BLaER1 treated with 17β-estradiol and CSF1 and Interleukin-3, amounts not matched to agents 10 nM and 100 nM (cell line): ENCODE measurements at regions not wholly inside any gene's neighbourhood (a gene's known extent, or its start where the extent isn't known, plus 50 kb on each side); places are given as distances from the start of the nearest gene placed in this dataset.

ENCODE experiments used
- H3K27ac ChIP-seq, 11 experiments: shearing (Covaris generic); formaldehyde crosslinking; 2 replicates each; pipeline ENCODE4 v1.8.1; 2022
- H3K27me3 ChIP-seq, 11 experiments: shearing (Covaris generic); formaldehyde crosslinking; 2 replicates each; pipeline ENCODE4 v1.8.1; 2022
- H3K36me3 ChIP-seq, 11 experiments: shearing (Covaris generic); formaldehyde crosslinking; 2 replicates each; pipeline ENCODE4 v1.8.1; 2022
- H3K4me1 ChIP-seq, 10 experiments: shearing (Covaris generic); formaldehyde crosslinking; 2 replicates each; pipeline ENCODE4 v1.8.1; 2022
- H3K4me2 ChIP-seq, 11 experiments: shearing (Covaris generic); formaldehyde crosslinking; 2 replicates each; pipeline ENCODE4 v1.8.1; 2022
- H3K4me3 ChIP-seq, 10 experiments: shearing (Covaris generic); formaldehyde crosslinking; 2 replicates each; pipeline ENCODE4 v1.8.1; 2022
- H3K9ac ChIP-seq, 11 experiments: shearing (Covaris generic); formaldehyde crosslinking; 2 replicates each; pipeline ENCODE4 v1.8.1; 2022
- H3K9me3 ChIP-seq, 11 experiments: shearing (Covaris generic); formaldehyde crosslinking; replicated peaks in 1 of 11; 2 replicates each; pipeline ENCODE4 v1.8.1; 2022
- H4K20me1 ChIP-seq, 11 experiments: shearing (Covaris generic); formaldehyde crosslinking; 2 replicates each; pipeline ENCODE4 v1.8.1; 2022
- Cebpa-rat ChIP-seq, 11 experiments: shearing (Covaris generic); IDR thresholded peaks; 2 replicates each; pipeline ENCODE4 v1.8.1; 2022

- TF ChIP-seq Cebpa-rat (IDR thresholded peaks at IDR 0.05) = no peak
- no peaks in the 10 kb centered on the region for H3K4me1 ChIP-seq
- H3K9ac ChIP-seq = no peak overlapping the region
- H3K4me3 ChIP-seq = no peak overlapping the region
- H3K27me3 ChIP-seq = no peaks in the 10 kb centered on the region
- no peaks in the 10 kb centered on the region for H4K20me1 ChIP-seq
- no peaks in the 10 kb centered on the region for H3K36me3 ChIP-seq
- no peak overlapping the region for H3K4me2 ChIP-seq
- no peaks in the 10 kb centered on the region for H3K9me3 ChIP-seq
- H3K27ac ChIP-seq = no peak overlapping the region
These were observed 65.9 kb upstream of the TMEM108 start for GRCh38 chr3:132972333-132972732.

DNA sequence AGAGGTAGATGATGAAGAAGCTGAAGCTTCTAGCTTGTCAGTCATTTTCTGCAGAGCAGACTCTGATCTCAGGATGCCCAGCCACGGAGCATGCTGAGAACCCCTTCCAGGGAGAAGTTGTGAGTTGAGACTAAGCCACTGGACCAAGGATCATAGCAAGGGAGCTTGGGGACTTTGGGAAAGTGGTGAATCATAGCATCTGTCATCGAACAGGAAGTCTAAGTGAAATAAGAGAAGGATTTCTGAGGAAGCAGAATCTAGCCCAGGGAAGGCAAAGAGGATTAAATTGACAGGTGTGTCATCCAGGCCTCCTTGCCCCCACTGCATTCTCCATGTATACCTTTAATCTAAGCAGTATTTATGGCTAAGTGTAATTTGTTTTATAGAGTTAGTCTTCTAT lies 71.8 kb upstream of the TMEM108 start:
- Histone ChIP-seq H3K36me3 (no peaks in the 10 kb centered on the region), H3K4me1 (peaks cover 9 to 22% (median 19%) of the 10 kb centered on the region in 10 experiments), H3K27ac (no peak overlapping the region), H3K4me2 (no peak overlapping the region), H3K9me3 (no peaks in the 10 kb centered on the region), H3K4me3 (no peak overlapping the region), H4K20me1 (no peaks in the 10 kb centered on the region), H3K27me3 (no peaks in the 10 kb centered on the region), H3K9ac (no peak overlapping the region)
- no peak for TF ChIP-seq Cebpa-rat (IDR thresholded peaks at IDR 0.05)

DNA sequence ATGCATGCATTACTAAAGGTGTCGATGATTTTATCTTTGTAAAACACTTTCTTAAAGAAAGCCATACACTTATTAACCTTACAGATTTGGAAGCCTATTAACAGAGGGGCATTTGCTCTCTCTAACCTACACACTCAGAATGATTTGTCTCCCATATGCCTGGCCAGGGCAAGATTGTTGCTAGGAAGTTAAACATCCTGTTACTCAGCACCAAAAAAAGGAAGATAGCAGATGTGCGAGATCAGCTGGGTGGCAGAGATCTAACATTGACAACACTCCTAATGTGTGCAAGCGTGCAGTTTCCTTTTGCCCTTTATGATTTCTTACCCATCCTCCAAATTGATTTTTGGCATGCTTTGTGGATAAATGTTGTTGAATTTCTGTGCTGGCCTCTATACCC lies 73.9 kb upstream of the TMEM108 start:
- Histone ChIP-seq H4K20me1 (no peaks in the 10 kb centered on the region), H3K9ac (no peak overlapping the region), H3K4me1 (peaks cover 9 to 22% (median 19%) of the 10 kb centered on the region in 10 experiments), H3K36me3 (no peaks in the 10 kb centered on the region), H3K4me2 (peak overlapping the region; percentile 2 to 56 (median 24); a peak in 17 of 22 replicates), H3K27me3 (no peaks in the 10 kb centered on the region), H3K9me3 (no peaks in the 10 kb centered on the region), H3K4me3 (no peak overlapping the region), H3K27ac (peak overlapping the region in 1 of 11 experiments; percentile 5; a peak in 1 of 22 replicates)
- TF ChIP-seq Cebpa-rat (IDR thresholded peaks at IDR 0.05) = no peak

- Histone ChIP-seq H3K4me1 (peaks cover 9 to 22% (median 19%) of the 10 kb centered on the region in 10 experiments), H4K20me1 (no peaks in the 10 kb centered on the region), H3K4me3 (no peak overlapping the region), H3K4me2 (peak overlapping the region in 10 of 11 experiments; percentile 2 to 56 (median 22); a peak in 13 of 22 replicates), H3K9ac (no peak overlapping the region), H3K36me3 (no peaks in the 10 kb centered on the region), H3K9me3 (no peaks in the 10 kb centered on the region), H3K27me3 (no peaks in the 10 kb centered on the region), H3K27ac (peak overlapping the region in 1 of 11 experiments; percentile 5; a peak in 1 of 22 replicates)
- TF ChIP-seq Cebpa-rat (IDR thresholded peaks at IDR 0.05) = no peak
These were observed 74.4 kb upstream of the TMEM108 start for GRCh38 chr3:132963786-132964185.

DNA sequence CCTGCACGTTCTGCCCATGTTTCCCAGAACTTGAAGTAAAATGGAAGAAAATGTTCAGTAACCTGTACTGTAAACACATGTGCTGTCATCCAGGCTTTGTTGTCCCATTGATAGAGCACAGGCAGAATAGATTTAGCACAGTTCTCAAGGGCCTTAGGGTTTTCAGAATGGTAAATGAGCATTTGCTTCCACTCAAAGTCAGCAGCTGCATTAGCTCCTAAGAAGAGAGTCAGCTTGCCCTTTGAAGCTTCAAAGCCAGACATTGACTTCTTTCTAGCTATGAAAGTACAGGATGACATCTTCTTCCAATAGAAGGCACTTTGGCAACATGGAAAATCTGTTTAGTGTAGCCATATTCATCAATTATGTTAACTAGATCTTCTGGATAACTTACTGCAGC lies 76.2 kb upstream of the TMEM108 start:
- TF ChIP-seq Cebpa-rat (IDR thresholded peaks at IDR 0.05) = no peak
- Histone ChIP-seq H3K9me3 (no peaks in the 10 kb centered on the region), H4K20me1 (no peaks in the 10 kb centered on the region), H3K4me2 (no peak overlapping the region), H3K4me1 (peaks cover 9 to 22% (median 19%) of the 10 kb centered on the region in 10 experiments), H3K36me3 (no peaks in the 10 kb centered on the region), H3K27ac (no peak overlapping the region), H3K27me3 (no peaks in the 10 kb centered on the region), H3K9ac (no peak overlapping the region), H3K4me3 (no peak overlapping the region)

DNA sequence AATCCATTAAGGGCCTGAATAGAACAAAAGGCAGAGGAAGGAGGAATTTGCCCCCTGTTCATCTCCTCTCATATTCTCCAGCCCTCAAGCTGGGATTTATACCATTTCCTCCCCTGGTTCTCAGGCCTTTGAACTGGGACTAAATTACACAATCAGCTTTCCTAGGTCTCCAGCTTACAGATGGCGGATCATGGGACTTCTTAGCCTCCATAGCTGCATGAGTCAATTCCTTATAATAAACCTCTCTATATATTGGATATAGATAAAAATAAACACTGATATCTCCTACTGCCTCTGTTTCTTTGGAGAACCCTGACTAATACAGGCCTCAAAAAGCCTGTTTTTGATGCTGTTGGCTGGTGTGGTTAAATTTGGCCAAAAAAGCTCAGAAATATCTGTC lies 84.5 kb upstream of the TMEM108 start:
- TF ChIP-seq Cebpa-rat (IDR thresholded peaks at IDR 0.05) = no peak
- no peak overlapping the region for H3K4me2 ChIP-seq
- H4K20me1 ChIP-seq = no peaks in the 10 kb centered on the region
- H3K27ac ChIP-seq = no peak overlapping the region
- H3K9me3 ChIP-seq = peaks cover 0 to 7% (median 0%) of the 10 kb centered on the region in 11 experiments; a peak in 3 of 22 replicates
- no peaks in the 10 kb centered on the region for H3K36me3 ChIP-seq
- no peaks in the 10 kb centered on the region for H3K4me1 ChIP-seq
- no peak overlapping the region for H3K9ac ChIP-seq
- no peak overlapping the region for H3K4me3 ChIP-seq
- H3K27me3 ChIP-seq = no peaks in the 10 kb centered on the region

GRCh38 chr3:132927896-132928295 lies 110.3 kb upstream of the TMEM108 start:
- Histone ChIP-seq H3K27me3 (no peaks in the 10 kb centered on the region), H3K9me3 (peaks cover 0 to 5% (median 0%) of the 10 kb centered on the region in 11 experiments; a peak in 1 of 22 replicates), H3K4me1 (no peaks in the 10 kb centered on the region), H4K20me1 (no peaks in the 10 kb centered on the region), H3K9ac (no peak overlapping the region), H3K27ac (no peak overlapping the region), H3K36me3 (no peaks in the 10 kb centered on the region), H3K4me2 (no peak overlapping the region), H3K4me3 (no peak overlapping the region)
- TF ChIP-seq Cebpa-rat (IDR thresholded peaks at IDR 0.05) = no peak

DNA sequence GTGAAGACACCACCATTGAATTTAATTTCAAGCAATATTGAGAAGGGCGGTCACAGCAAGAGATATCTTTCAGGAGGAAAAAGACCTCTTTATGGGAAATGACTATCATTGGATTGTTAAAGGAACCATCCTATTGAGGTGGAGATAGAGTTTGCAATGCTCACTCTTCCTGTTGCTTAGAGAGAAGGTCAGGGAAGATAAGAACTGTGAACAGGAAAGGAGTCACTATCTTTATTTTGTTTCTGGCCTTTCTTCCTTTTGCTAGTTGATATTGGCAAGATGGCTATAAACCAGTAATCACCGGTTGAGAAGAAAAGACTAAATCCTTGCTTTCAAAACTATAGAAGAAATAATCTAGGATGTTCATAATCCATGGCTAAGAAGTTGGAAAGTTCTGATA lies 112.1 kb upstream of the TMEM108 start:
- Histone ChIP-seq H3K27ac (no peak overlapping the region), H4K20me1 (no peaks in the 10 kb centered on the region), H3K36me3 (no peaks in the 10 kb centered on the region), H3K27me3 (no peaks in the 10 kb centered on the region), H3K4me2 (no peak overlapping the region), H3K4me3 (no peak overlapping the region), H3K9ac (no peak overlapping the region), H3K9me3 (no peaks in the 10 kb centered on the region), H3K4me1 (no peaks in the 10 kb centered on the region)
- no peak for TF ChIP-seq Cebpa-rat (IDR thresholded peaks at IDR 0.05)

DNA sequence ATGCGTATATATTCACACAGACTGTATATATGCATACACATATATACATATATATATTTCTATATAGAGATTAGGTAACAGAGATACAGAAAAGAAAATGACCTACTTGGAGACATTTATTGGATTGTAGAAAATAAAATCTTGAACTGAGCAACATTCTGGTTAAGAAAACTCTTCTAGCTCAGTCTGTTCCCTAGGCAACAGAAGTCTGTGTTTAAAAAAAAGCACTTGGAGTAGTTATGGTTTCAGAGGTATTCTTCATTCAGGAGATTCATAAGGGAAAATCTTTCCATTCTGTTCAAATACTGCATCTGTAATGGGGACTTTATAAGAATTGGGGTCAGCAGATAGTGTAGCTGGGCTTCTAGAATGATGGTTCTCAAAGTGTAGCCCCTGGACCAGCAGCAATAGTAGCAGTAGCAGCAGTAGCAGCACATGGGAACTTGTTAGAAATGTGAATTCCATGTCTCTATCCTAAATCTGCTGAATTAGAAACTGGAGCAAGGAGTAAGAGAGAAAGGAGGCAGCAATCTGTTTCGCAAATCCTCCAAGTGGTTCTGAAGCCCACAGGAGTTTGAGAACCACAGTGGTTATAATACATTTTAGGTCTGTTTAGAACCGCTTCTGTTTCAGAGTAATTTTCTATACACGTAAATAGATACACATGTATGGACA lies 112.8 kb upstream of the TMEM108 start:
- Histone ChIP-seq H3K4me1 (no peaks in the 10 kb centered on the region), H3K36me3 (no peaks in the 10 kb centered on the region), H3K9ac (no peak overlapping the region), H3K27ac (no peak overlapping the region), H3K27me3 (no peaks in the 10 kb centered on the region), H3K9me3 (no peaks in the 10 kb centered on the region), H3K4me2 (no peak overlapping the region), H4K20me1 (no peaks in the 10 kb centered on the region), H3K4me3 (no peak overlapping the region)
- no peak for TF ChIP-seq Cebpa-rat (IDR thresholded peaks at IDR 0.05)

DNA sequence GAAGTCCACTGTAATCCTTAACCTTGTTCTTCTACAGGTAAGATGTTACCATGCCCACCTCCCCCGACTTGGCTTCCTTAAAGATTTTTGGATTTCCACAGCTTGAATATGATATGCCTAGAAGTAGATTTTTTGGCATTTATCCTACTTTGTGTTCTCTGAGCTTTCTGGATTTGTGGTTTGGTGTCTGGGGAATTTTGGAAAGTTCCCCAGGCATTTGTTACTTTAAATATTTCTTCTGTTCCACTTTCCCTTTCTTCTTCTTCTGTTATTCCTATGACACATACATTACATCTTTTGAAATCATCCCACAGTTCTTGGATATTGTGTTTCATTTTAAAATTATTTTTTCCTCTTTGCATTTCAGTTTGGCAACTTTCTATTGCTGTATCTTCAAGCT lies 122.1 kb upstream of the TMEM108 start:
- Histone ChIP-seq H3K27ac (no peak overlapping the region), H4K20me1 (no peaks in the 10 kb centered on the region), H3K4me3 (no peak overlapping the region), H3K27me3 (no peaks in the 10 kb centered on the region), H3K36me3 (no peaks in the 10 kb centered on the region), H3K9me3 (peaks cover 0 to 9% (median 0%) of the 10 kb centered on the region in 11 experiments; a peak in 5 of 22 replicates), H3K4me2 (no peak overlapping the region), H3K4me1 (no peaks in the 10 kb centered on the region), H3K9ac (no peak overlapping the region)
- no peak for TF ChIP-seq Cebpa-rat (IDR thresholded peaks at IDR 0.05)
